NCI-H345 (cell line): ENCODE measurements at regions not wholly inside any gene's neighbourhood (a gene's known extent, or its start where the extent isn't known, plus 50 kb on each side); places are given as distances from the start of the nearest gene placed in this dataset.
"Not testable (repeated sequence)": the region's sequence is repeated elsewhere in the genome, so short reads cannot be mapped to it uniquely, and the experiment has no call there.

Experiments used
- DNase-seq: peaks from one replicate; lab custom pipeline; 2025; lab: John Stamatoyannopoulos, UW

GRCh38 chr6:169406804-169407203 is 153.2 kb upstream of the THBS2 start:
- no peak for DNase-seq

GRCh38 chr6:169406034-169406433 is 152.4 kb upstream of the THBS2 start:
- no peak for DNase-seq

GRCh38 chr6:169404828-169405227 is 151.2 kb upstream of the THBS2 start:
- DNase-seq, result no peak

- DNase-seq, result no peak
Measured at GRCh38 chr6:169398342-169399105, 144.9 kb upstream of the THBS2 start.

GRCh38 chr6:169397684-169398083 is 144.0 kb upstream of the THBS2 start:
- DNase-seq, result no peak

GRCh38 chr6:169396554-169397163 is 143.0 kb upstream of the THBS2 start:
- DNase-seq, result no peak

- DNase-seq, result not testable (repeated sequence)
Measured at GRCh38 chr6:169396009-169396539, 142.4 kb upstream of the THBS2 start.

- DNase-seq, result no peak
Measured at GRCh38 chr6:169395080-169395805, 141.6 kb upstream of the THBS2 start.

GRCh38 chr6:169393753-169394152 is 140.1 kb upstream of the THBS2 start:
- DNase-seq, result no peak

- DNase-seq, result no peak
Measured at GRCh38 chr6:169391473-169392071, 137.9 kb upstream of the THBS2 start.

GRCh38 chr6:169388395-169389166 is 134.9 kb upstream of the THBS2 start:
- no peak for DNase-seq

- no peak for DNase-seq
Measured at GRCh38 chr6:169387809-169388383, 134.2 kb upstream of the THBS2 start.

- no peak for DNase-seq
Measured at GRCh38 chr6:169386411-169387057, 132.9 kb upstream of the THBS2 start.

- DNase-seq, result no peak
Measured at GRCh38 chr6:169385237-169385880, 131.7 kb upstream of the THBS2 start.

- DNase-seq, result no peak
Measured at GRCh38 chr6:169384291-169384690, 130.6 kb upstream of the THBS2 start.

- DNase-seq, result no peak
Measured at GRCh38 chr6:169383265-169383664, 129.6 kb upstream of the THBS2 start.

GRCh38 chr6:169382735-169383134 is 129.1 kb upstream of the THBS2 start:
- DNase-seq, result no peak

GRCh38 chr6:169381988-169382387 is 128.3 kb upstream of the THBS2 start:
- DNase-seq, result no peak

- no peak for DNase-seq
Measured at GRCh38 chr6:169380493-169380892, 126.8 kb upstream of the THBS2 start.

GRCh38 chr6:169379495-169380070 is 125.9 kb upstream of the THBS2 start:
- DNase-seq, result no peak
